ENCODE measurements at regions not wholly inside any gene's neighbourhood (a gene's known extent, or its start where the extent isn't known, plus 50 kb on each side); places are given as distances from the start of the nearest gene placed in this dataset.

GRCh38 chr7:45506059-45506458 lies 68.1 kb upstream of the ADCY1 start:
- no peak for TF ChIP-seq NFE2L2 (conservative IDR thresholded peaks at IDR 0.05; ENCODE audit: low read length)
- no peak for TF ChIP-seq GATA3 (IDR thresholded peaks at IDR 0.05; ENCODE audit: borderline replicate concordance)
- TF ChIP-seq, protein P1, sequence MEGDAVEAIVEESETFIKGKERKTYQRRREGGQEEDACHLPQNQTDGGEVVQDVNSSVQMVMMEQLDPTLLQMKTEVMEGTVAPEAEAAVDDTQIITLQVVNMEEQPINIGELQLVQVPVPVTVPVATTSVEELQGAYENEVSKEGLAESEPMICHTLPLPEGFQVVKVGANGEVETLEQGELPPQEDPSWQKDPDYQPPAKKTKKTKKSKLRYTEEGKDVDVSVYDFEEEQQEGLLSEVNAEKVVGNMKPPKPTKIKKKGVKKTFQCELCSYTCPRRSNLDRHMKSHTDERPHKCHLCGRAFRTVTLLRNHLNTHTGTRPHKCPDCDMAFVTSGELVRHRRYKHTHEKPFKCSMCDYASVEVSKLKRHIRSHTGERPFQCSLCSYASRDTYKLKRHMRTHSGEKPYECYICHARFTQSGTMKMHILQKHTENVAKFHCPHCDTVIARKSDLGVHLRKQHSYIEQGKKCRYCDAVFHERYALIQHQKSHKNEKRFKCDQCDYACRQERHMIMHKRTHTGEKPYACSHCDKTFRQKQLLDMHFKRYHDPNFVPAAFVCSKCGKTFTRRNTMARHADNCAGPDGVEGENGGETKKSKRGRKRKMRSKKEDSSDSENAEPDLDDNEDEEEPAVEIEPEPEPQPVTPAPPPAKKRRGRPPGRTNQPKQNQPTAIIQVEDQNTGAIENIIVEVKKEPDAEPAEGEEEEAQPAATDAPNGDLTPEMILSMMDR (IDR thresholded peaks at IDR 0.05) = no peak
- TF ChIP-seq REST (IDR thresholded peaks at IDR 0.05) = no peak
- TF ChIP-seq PHF8 (IDR thresholded peaks at IDR 0.05; ENCODE audit: borderline replicate concordance, low read depth) = no peak
- TF ChIP-seq MAZ (IDR thresholded peaks at IDR 0.05; ENCODE audit: borderline replicate concordance, low read depth, low read length) = no peak
- TF ChIP-seq JUN (IDR thresholded peaks at IDR 0.05) = no peak
- no peak for TF ChIP-seq EP300 (IDR thresholded peaks at IDR 0.05)
- no peak for TF ChIP-seq RAD21 (conservative IDR thresholded peaks at IDR 0.05 in 1 of 2, IDR thresholded peaks at IDR 0.05 in 1 of 2)
- no peak for TF ChIP-seq POLR2A (IDR thresholded peaks at IDR 0.05; ENCODE audit: low read length)
- TF ChIP-seq BHLHE40 (IDR thresholded peaks at IDR 0.05; ENCODE audit: low read depth, low read length) = no peak
- TF ChIP-seq POLR2AphosphoS2 (conservative IDR thresholded peaks at IDR 0.05; ENCODE audit: low read length) = no peak
